H1 (cell line): ENCODE measurements at regions not wholly inside any gene's neighbourhood (a gene's known extent, or its start where the extent isn't known, plus 50 kb on each side); places are given as distances from the start of the nearest gene placed in this dataset.

Source experiments
- CTCF ChIA-PET: fragments of 300-600 bp; sonication (Branson Sonifier 250); formaldehyde crosslinking; loops from one replicate; lab custom pipeline; 2021; ENCODE audit not compliant: partially characterized antibody; lab: Charles Lee
- POLR2A ChIA-PET: fragments of 300-600 bp; sonication (Branson Sonifier 250); formaldehyde crosslinking; loops from one replicate; lab custom pipeline; 2021; ENCODE audit warnings: inconsistent platforms; ENCODE audit not compliant: partially characterized antibody; lab: Charles Lee
- DNase-seq, 2 experiments: peaks; one replicate each; pipeline versions ENCODE4 v3.0.0 to v3.0.0-alpha.2; 2010 to 2022; ENCODE audit warnings: low spot score in 2 of 2, low read depth in 1 of 2, mixed read lengths in 1 of 2
- FAIRE-seq: peaks from 2 replicates; lab custom pipeline; 2011; peaks lifted over from hg19 to GRCh38; lab: Jason Lieb, UNC
- H2AFZ ChIP-seq: 2 replicates; pipeline ENCODE4 v1.8.1; 2012; ENCODE audit warnings: low read length, inconsistent platforms
- H2AK5ac ChIP-seq: 2 replicates; pipeline ENCODE4 v1.6.1; 2013; ENCODE audit warnings: low read depth, low read length
- H2BK120ac ChIP-seq: replicated peaks from 2 replicates; pipeline ENCODE3; 2013; ENCODE audit warnings: low read depth, low read length, inconsistent platforms
- H2BK12ac ChIP-seq: 2 replicates; pipeline ENCODE4 v1.6.1; 2013; ENCODE audit warnings: low read depth, low read length
- H2BK15ac ChIP-seq: 2 replicates; pipeline ENCODE4 v1.6.1; 2013; ENCODE audit warnings: low read length
- H2BK20ac ChIP-seq: 2 replicates; pipeline ENCODE4 v1.6.1; 2013; ENCODE audit warnings: low read length
- H2BK5ac ChIP-seq: 2 replicates; pipeline ENCODE4 v1.6.1; 2013; ENCODE audit warnings: low read depth, low read length
- H3K14ac ChIP-seq: 2 replicates; pipeline ENCODE4 v1.6.1; 2013; ENCODE audit warnings: inconsistent platforms; ENCODE audit not compliant: insufficient read length
- H3K18ac ChIP-seq: 2 replicates; pipeline ENCODE4 v1.6.1; 2013; ENCODE audit warnings: low read length; ENCODE audit errors: extremely low read depth
- H3K23ac ChIP-seq: 2 replicates; pipeline ENCODE4 v1.6.1; 2013; ENCODE audit warnings: inconsistent platforms; ENCODE audit not compliant: insufficient read length
- H3K23me2 ChIP-seq: 2 replicates; pipeline ENCODE4 v1.6.1; 2013; ENCODE audit warnings: low read depth, low read length
- H3K27ac ChIP-seq: 2 replicates; pipeline ENCODE4 v1.6.1; 2011; ENCODE audit warnings: low read depth, low read length, inconsistent platforms
- H3K27me3 ChIP-seq, 4 experiments: replicated peaks in 1 of 4; 1 replicate in 1 of 4; 2 replicates in 3 of 4; pipeline versions ENCODE4 v1.6.1 to v1.8.1; 2011 to 2013; ENCODE audit warnings: low read length in 3 of 4, mild to moderate bottlenecking in 3 of 4, inconsistent platforms in 2 of 4, mixed read lengths in 2 of 4, moderate library complexity in 1 of 4; ENCODE audit not compliant: control insufficient read depth in 3 of 4, insufficient read depth in 3 of 4; ENCODE audit errors: extremely low read depth in 1 of 4
- H3K36me3 ChIP-seq, 4 experiments: 2 replicates each; pipeline versions ENCODE4 v1.6.1 to v1.8.1; 2011 to 2013; ENCODE audit warnings: mild to moderate bottlenecking in 4 of 4, low read length in 3 of 4, moderate library complexity in 2 of 4, control low read depth in 1 of 4, inconsistent platforms in 1 of 4; ENCODE audit not compliant: insufficient read depth in 4 of 4, control insufficient read depth in 2 of 4
- H3K4ac ChIP-seq: replicated peaks from 2 replicates; pipeline ENCODE3; 2013; ENCODE audit warnings: low read length, low read depth, mixed read lengths, inconsistent platforms; ENCODE audit not compliant: insufficient read length
- H3K4me1 ChIP-seq, 4 experiments: replicated peaks in 1 of 4; 1 replicate in 1 of 4; 2 replicates in 3 of 4; pipeline versions ENCODE4 v1.6.1 to v1.8.1; 2011 to 2013; ENCODE audit warnings: low read length in 3 of 4, inconsistent platforms in 2 of 4, mixed read lengths in 1 of 4; ENCODE audit not compliant: insufficient read depth in 4 of 4, control insufficient read depth in 3 of 4
- H3K4me2 ChIP-seq, 2 experiments: 2 replicates each; pipeline versions ENCODE4 v1.6.1 to v1.8.1; 2011 to 2013; ENCODE audit warnings: low read depth in 2 of 2, low read length in 2 of 2, control low read depth in 1 of 2, inconsistent platforms in 1 of 2, mild to moderate bottlenecking in 1 of 2; ENCODE audit not compliant: insufficient read depth in 1 of 2
- H3K4me3 ChIP-seq, 4 experiments: fragments of 200-600, 300-600 bp in 1 of 4; sonication (generic), shearing (Covaris generic), sonication (Bioruptor Twin) in 1 of 4; 2 replicates each; pipeline versions ENCODE4 v1.5.1 to v1.8.1; 2011 to 2016; ENCODE audit warnings: low read length in 4 of 4, low read depth in 3 of 4, control low read depth in 2 of 4, inconsistent platforms in 2 of 4, mild to moderate bottlenecking in 2 of 4, mixed read lengths in 1 of 4, moderate library complexity in 1 of 4; ENCODE audit not compliant: insufficient read depth in 2 of 4; ENCODE audit errors: extremely low read depth in 1 of 4
- H3K56ac ChIP-seq: replicated peaks from 2 replicates; pipeline ENCODE3; 2013; ENCODE audit warnings: low read depth, mild to moderate bottlenecking, mixed read lengths, low read length, inconsistent platforms; ENCODE audit not compliant: insufficient read length
- H3K79me1 ChIP-seq: 2 replicates; pipeline ENCODE4 v1.6.1; 2013; ENCODE audit warnings: low read depth, low read length, control low read depth
- H3K79me2 ChIP-seq, 2 experiments: 2 replicates each; pipeline versions ENCODE4 v1.6.1 to v1.8.1; 2012 to 2013; ENCODE audit warnings: low read length in 2 of 2, mild to moderate bottlenecking in 2 of 2, inconsistent platforms in 1 of 2; ENCODE audit not compliant: insufficient read depth in 2 of 2, control insufficient read depth in 1 of 2
- H3K9ac ChIP-seq, 4 experiments: replicated peaks in 1 of 4; 1 replicate in 1 of 4; 2 replicates in 3 of 4; pipeline versions ENCODE4 v1.6.1 to v1.8.1; 2011 to 2013; ENCODE audit warnings: low read depth in 3 of 4, low read length in 3 of 4, control low read depth in 2 of 4, mild to moderate bottlenecking in 2 of 4, moderate library complexity in 2 of 4, inconsistent platforms in 1 of 4; ENCODE audit errors: extremely low read depth in 1 of 4
- H3K9me3 ChIP-seq, 2 experiments: 2 replicates each; pipeline versions ENCODE4 v1.6.1 to v1.8.1; 2012 to 2013; ENCODE audit warnings: mild to moderate bottlenecking in 2 of 2, moderate library complexity in 2 of 2, control low read depth in 1 of 2, inconsistent platforms in 1 of 2, low read depth in 1 of 2, low read length in 1 of 2, mixed read lengths in 1 of 2; ENCODE audit not compliant: insufficient read depth in 2 of 2
- H4K20me1 ChIP-seq, 2 experiments: replicated peaks in 1 of 2; 2 replicates each; pipeline versions ENCODE3 to v1.8.1; 2011 to 2013; ENCODE audit warnings: inconsistent platforms in 2 of 2, low read length in 2 of 2, mild to moderate bottlenecking in 1 of 2; ENCODE audit not compliant: insufficient read depth in 2 of 2, control insufficient read depth in 1 of 2
- H4K5ac ChIP-seq: 2 replicates; pipeline ENCODE4 v1.6.1; 2013; ENCODE audit warnings: low read length, low read depth, mixed read lengths, inconsistent platforms; ENCODE audit not compliant: insufficient read length
- H4K8ac ChIP-seq: 2 replicates; pipeline ENCODE4 v1.8.0; 2013; ENCODE audit warnings: mild to moderate bottlenecking, moderate library complexity, low read length, inconsistent platforms; ENCODE audit not compliant: insufficient read depth; ENCODE audit errors: extremely low read depth
- H4K91ac ChIP-seq: replicated peaks from 2 replicates; pipeline ENCODE3; 2013; ENCODE audit warnings: low read length, mixed read lengths, inconsistent platforms; ENCODE audit not compliant: insufficient read length
- POLR2AphosphoS5 ChIP-seq: IDR thresholded peaks from 2 replicates; pipeline ENCODE4 v1.6.1; 2011; ENCODE audit warnings: low read depth, low read length
- RNF2 ChIP-seq: fragments of 200-900, 300-1000 bp; sonication (generic); IDR thresholded peaks from 2 replicates; pipeline ENCODE4 v1.7.1; 2016; ENCODE audit warnings: borderline replicate concordance, low read depth, mild to moderate bottlenecking, antibody characterized with exemption, low read length; ENCODE audit not compliant: poor library complexity, severe bottlenecking; ENCODE audit errors: missing control alignments
- SIN3A ChIP-seq, 2 experiments: IDR thresholded peaks in 1 of 2; conservative IDR thresholded peaks in 1 of 2; 2 replicates each; pipeline ENCODE4 v1.6.1; 2011 to 2012; ENCODE audit warnings: low read length in 2 of 2, improper control_type of control experiment in 1 of 2, low read depth in 1 of 2, mild to moderate bottlenecking in 1 of 2
- WGBS, 2 experiments: shearing (Covaris generic) in 1 of 2; methylation state at CpG; one replicate each; pipeline versions ENCODE4 v1.1.6 to v1.1.7; 2013 to 2015; ENCODE audit warnings: low lambda C conversion rate in 2 of 2, mixed read lengths in 2 of 2, inconsistent platforms in 1 of 2, low coverage in 1 of 2, missing lambda C conversion rate in 1 of 2; ENCODE audit not compliant: insufficient replicate concordance in 2 of 2, insufficient coverage in 1 of 2, insufficient read length in 1 of 2; ENCODE audit errors: extremely low coverage in 1 of 2, missing lambda C conversion rate in 1 of 2; 5-methylcytosine and 5-hydroxymethylcytosine counted together
- TF ChIP-seq, protein P1 (sequence below): IDR thresholded peaks from 2 replicates; pipeline ENCODE4 v1.6.1; 2012; ENCODE audit warnings: low read length, inconsistent platforms
- TF ChIP-seq, protein P2 (sequence below): IDR thresholded peaks from 2 replicates; pipeline ENCODE4 v1.6.1; 2012; ENCODE audit warnings: inconsistent platforms

DNA sequence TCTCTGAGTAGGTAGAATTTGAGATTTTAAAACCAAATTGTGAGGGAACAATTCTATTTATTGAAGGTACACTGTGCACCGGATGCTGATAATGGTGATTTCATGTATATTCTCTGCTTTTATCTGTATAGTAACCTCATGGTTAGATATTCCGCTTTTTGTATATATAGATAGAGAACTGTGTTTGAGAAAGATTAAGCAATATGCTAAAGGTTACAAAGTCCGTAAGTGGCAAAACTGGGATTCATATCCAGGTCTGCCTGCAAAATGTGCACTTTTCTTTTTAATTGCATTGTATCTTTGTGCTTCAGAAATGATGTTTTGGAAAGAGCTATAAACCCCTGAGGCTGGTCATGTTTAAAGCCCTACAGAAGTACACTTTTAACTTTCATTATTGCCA lies 635.4 kb upstream of the NECTIN3 start:
- H4K20me1 ChIP-seq = no peaks in the 10 kb centered on the region
- H3K23ac ChIP-seq = no peak overlapping the region
- H4K5ac ChIP-seq = no peak overlapping the region
- H4K91ac ChIP-seq = no peak overlapping the region
- no peak overlapping the region for H3K9ac ChIP-seq
- no peak overlapping the region for H2BK5ac ChIP-seq
- WGBS, 2 experiments = 88% methylated on average over 3 of the region's 3 CpGs; no CpG with 5 or more reads in 1 of the 2 experiments
- no peak overlapping the region for H3K4me2 ChIP-seq
- no peak overlapping the region for H3K4ac ChIP-seq
- no peak overlapping the region for H2BK12ac ChIP-seq
- no peak overlapping the region for H3K27ac ChIP-seq
- H3K27me3 ChIP-seq = no peaks in the 10 kb centered on the region
- DNase-seq (no peak), FAIRE-seq (no peak)
- no peaks in the 10 kb centered on the region for H3K36me3 ChIP-seq
- no peak overlapping the region for H2AFZ ChIP-seq
- CTCF ChIA-PET = interaction anchor here (0.7 to 1.5 kb wide), 5 partner anchors 9 to 1256 kb away, joined by 3 to 4 read pairs (median 3); no protein-coding TSS in a partner anchor
- H3K56ac ChIP-seq = no peak overlapping the region
- POLR2A ChIA-PET = no interaction called here
- H2BK15ac ChIP-seq = no peak overlapping the region
- no peak overlapping the region for H3K4me3 ChIP-seq
- H3K4me1 ChIP-seq = 0 out of 7 replicates have a peak, but pooled peaks cover 0 to 2% (median 0%) of the 10 kb centered on the region in 4 experiments
- H3K18ac ChIP-seq = no peak overlapping the region
- no peak overlapping the region for H4K8ac ChIP-seq
- H3K79me1 ChIP-seq = no peaks in the 10 kb centered on the region
- no peak overlapping the region for H2BK120ac ChIP-seq
- no peak overlapping the region for H2BK20ac ChIP-seq
- H3K79me2 ChIP-seq = no peaks in the 10 kb centered on the region
- no peaks in the 10 kb centered on the region for H3K23me2 ChIP-seq
- TF ChIP-seq SIN3A (conservative IDR thresholded peaks at IDR 0.05 in 1 of 2, IDR thresholded peaks at IDR 0.05 in 1 of 2; ENCODE audit: low read depth in 1 of 2, low read length in 2 of 2) (no peak), RNF2 (no peak), POLR2AphosphoS5 (no peak)
- TF ChIP-seq, protein P1, sequence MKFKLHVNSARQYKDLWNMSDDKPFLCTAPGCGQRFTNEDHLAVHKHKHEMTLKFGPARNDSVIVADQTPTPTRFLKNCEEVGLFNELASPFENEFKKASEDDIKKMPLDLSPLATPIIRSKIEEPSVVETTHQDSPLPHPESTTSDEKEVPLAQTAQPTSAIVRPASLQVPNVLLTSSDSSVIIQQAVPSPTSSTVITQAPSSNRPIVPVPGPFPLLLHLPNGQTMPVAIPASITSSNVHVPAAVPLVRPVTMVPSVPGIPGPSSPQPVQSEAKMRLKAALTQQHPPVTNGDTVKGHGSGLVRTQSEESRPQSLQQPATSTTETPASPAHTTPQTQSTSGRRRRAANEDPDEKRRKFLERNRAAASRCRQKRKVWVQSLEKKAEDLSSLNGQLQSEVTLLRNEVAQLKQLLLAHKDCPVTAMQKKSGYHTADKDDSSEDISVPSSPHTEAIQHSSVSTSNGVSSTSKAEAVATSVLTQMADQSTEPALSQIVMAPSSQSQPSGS = no peak
- TF ChIP-seq, protein P2, sequence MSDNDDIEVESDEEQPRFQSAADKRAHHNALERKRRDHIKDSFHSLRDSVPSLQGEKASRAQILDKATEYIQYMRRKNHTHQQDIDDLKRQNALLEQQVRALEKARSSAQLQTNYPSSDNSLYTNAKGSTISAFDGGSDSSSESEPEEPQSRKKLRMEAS = no peak
- TF ChIP-seq, all 59 proteins: peak for 0
- no peak overlapping the region for H3K14ac ChIP-seq
- no peak overlapping the region for H2AK5ac ChIP-seq
- no peaks in the 10 kb centered on the region for H3K9me3 ChIP-seq
